NB4 (cell line): ENCODE measurements at regions not wholly inside any gene's neighbourhood (a gene's known extent, or its start where the extent isn't known, plus 50 kb on each side); places are given as distances from the start of the nearest gene placed in this dataset.

Experiments
- MYC ChIP-seq: IDR thresholded peaks from 2 replicates; pipeline ENCODE4 v1.6.1; 2011; ENCODE audit warnings: low read depth, low read length
- POLR2A ChIP-seq: IDR thresholded peaks from 2 replicates; pipeline ENCODE4 v1.6.1; 2011; ENCODE audit warnings: mild to moderate bottlenecking; ENCODE audit not compliant: insufficient read length; ENCODE audit errors: extremely low read depth
- TF ChIP-seq, protein P1 (sequence below): IDR thresholded peaks from one replicate; pipeline ENCODE4 v1.5.1; 2012; ENCODE audit warnings: low read depth, low read length
- TF ChIP-seq, protein P2 (sequence below): IDR thresholded peaks from 2 replicates; pipeline ENCODE4 v1.6.1; 2011; ENCODE audit warnings: low read depth, low read length

DNA sequence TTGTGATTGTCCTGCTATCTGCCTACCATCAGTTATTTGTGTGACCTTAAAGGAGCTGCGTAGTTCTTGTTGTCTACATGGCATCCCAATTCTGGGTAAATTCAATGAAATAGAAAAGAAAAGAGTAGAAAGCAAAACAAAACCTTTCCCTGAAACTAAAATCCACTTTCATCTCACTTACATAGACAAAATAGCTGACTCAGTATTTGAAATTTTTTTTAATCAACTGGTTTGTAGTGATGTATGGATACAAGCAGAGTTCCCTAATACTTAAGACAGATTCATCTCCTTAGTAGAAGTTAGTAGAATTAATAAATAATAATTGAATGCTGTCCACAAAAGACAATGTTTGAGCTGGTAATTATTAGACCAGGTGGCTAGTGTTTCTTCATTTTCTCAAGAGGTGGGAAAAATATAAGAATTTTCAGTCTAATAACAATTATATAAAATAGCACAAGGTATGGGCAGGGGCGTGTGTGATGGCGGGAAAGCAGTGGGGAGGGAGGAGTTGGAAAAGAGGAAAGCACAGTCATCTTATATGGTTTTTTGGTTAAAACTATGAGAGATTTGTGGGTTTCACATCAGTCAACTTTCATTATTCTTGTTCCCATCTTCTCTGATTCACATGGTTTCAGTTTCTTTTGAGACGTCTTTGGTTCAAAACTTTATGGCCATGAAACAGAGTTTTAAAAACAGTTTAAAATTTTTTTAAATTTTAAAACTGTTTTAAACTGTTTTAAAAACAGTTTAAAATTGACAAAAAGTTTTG is 275.2 kb downstream of the SPRY1 start:
- TF ChIP-seq, protein P1, sequence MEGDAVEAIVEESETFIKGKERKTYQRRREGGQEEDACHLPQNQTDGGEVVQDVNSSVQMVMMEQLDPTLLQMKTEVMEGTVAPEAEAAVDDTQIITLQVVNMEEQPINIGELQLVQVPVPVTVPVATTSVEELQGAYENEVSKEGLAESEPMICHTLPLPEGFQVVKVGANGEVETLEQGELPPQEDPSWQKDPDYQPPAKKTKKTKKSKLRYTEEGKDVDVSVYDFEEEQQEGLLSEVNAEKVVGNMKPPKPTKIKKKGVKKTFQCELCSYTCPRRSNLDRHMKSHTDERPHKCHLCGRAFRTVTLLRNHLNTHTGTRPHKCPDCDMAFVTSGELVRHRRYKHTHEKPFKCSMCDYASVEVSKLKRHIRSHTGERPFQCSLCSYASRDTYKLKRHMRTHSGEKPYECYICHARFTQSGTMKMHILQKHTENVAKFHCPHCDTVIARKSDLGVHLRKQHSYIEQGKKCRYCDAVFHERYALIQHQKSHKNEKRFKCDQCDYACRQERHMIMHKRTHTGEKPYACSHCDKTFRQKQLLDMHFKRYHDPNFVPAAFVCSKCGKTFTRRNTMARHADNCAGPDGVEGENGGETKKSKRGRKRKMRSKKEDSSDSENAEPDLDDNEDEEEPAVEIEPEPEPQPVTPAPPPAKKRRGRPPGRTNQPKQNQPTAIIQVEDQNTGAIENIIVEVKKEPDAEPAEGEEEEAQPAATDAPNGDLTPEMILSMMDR, result no peak
- TF ChIP-seq POLR2A, result no peak
- TF ChIP-seq, protein P2, sequence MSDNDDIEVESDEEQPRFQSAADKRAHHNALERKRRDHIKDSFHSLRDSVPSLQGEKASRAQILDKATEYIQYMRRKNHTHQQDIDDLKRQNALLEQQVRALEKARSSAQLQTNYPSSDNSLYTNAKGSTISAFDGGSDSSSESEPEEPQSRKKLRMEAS, result no peak
- no peak for TF ChIP-seq MYC
